IPS-20b (cell line): ENCODE measurements at regions not wholly inside any gene's neighbourhood (a gene's known extent, or its start where the extent isn't known, plus 50 kb on each side); places are given as distances from the start of the nearest gene placed in this dataset.
"Not testable (repeated sequence)": the region's sequence is repeated elsewhere in the genome, so short reads cannot be mapped to it uniquely, and the experiment has no call there.

Experiments used
- H3K27ac ChIP-seq: one replicate; pipeline ENCODE4 v1.5.1; 2013; ENCODE audit warnings: low read length
- H3K27me3 ChIP-seq: 2 replicates; pipeline ENCODE4 v1.6.1; 2013; ENCODE audit warnings: mild to moderate bottlenecking, low read length, inconsistent platforms; ENCODE audit not compliant: insufficient read depth
- H3K36me3 ChIP-seq: 2 replicates; pipeline ENCODE4 v1.6.1; 2013; ENCODE audit warnings: low read depth, mild to moderate bottlenecking, inconsistent platforms, low read length, moderate library complexity; ENCODE audit not compliant: insufficient read depth
- H3K4me1 ChIP-seq: 2 replicates; pipeline ENCODE4 v1.6.1; 2013; ENCODE audit warnings: mild to moderate bottlenecking, control low read depth, inconsistent platforms, low read length, moderate library complexity; ENCODE audit not compliant: insufficient read depth
- H3K4me3 ChIP-seq: 2 replicates; pipeline ENCODE4 v1.5.1; 2013; ENCODE audit warnings: mild to moderate bottlenecking, low read length, inconsistent platforms
- H3K9ac ChIP-seq: 2 replicates; pipeline ENCODE4 v1.6.1; 2013; ENCODE audit warnings: low read depth, mild to moderate bottlenecking, inconsistent platforms, low read length, moderate library complexity
- H3K9me3 ChIP-seq: 2 replicates; pipeline ENCODE4 v1.6.1; 2013; ENCODE audit warnings: mild to moderate bottlenecking, low read depth, low read length, inconsistent platforms; ENCODE audit not compliant: insufficient read depth

DNA sequence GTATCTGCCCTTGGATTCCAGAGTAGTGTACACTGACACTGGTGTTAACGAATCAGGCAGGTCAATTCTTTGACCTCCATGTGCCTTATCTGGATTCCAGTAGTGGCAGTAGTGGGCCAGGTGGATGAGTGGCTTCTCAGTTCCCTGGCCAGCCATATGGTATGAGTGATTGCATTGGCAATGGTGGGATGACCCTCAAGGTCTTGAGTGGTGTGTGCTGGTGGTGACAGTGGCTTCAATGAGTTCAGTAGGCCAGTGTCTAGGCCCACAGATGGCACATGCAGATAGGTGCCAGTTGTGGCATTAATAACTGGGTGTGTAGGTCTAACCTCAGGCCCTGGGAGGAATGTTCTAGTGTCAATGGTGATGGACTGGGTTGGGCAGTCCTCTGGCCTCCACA, 674.1 kb upstream of the NXPH2 start:
- Histone ChIP-seq H3K4me1 (no peaks in the 10 kb centered on the region), H3K27me3 (no peaks in the 10 kb centered on the region), H3K36me3 (no peaks in the 10 kb centered on the region), H3K9ac (no peak overlapping the region), H3K9me3 (no peaks in the 10 kb centered on the region), H3K4me3 (no peak overlapping the region), H3K27ac (no peak overlapping the region)

- Histone ChIP-seq H3K36me3 (no peaks in the 10 kb centered on the region), H3K27me3 (no peaks in the 10 kb centered on the region), H3K27ac (no peak overlapping the region), H3K4me3 (no peak overlapping the region), H3K9ac (no peak overlapping the region), H3K9me3 (no peaks in the 10 kb centered on the region), H3K4me1 (no peaks in the 10 kb centered on the region)
Observed at GRCh38 chr2:139439100-139439499, 658.9 kb upstream of the NXPH2 start.

DNA sequence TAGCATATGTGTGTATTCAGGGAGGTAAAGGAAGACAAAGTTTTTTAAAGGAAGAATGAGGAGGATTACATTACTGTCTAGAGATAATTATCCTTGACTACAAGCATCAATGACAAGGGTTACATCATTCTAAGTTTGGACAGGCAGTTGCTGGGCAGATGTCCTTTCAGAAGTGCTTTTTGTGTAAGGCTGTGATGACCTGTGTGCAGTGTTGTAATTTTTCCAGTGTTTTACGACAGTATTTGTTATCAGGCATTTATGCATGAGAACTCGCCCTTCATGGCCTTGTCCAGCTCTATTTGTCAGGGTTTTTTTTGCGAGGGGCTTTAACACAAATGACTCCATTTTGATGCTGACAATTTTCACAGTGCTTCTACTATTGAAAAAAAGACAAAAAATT, 658.3 kb upstream of the NXPH2 start:
- Histone ChIP-seq H3K36me3 (no peaks in the 10 kb centered on the region), H3K9ac (no peak overlapping the region), H3K4me1 (no peaks in the 10 kb centered on the region), H3K27ac (no peak overlapping the region), H3K27me3 (no peaks in the 10 kb centered on the region), H3K4me3 (no peak overlapping the region), H3K9me3 (no peaks in the 10 kb centered on the region)

GRCh38 chr2:139427164-139427563, 647.0 kb upstream of the NXPH2 start:
- H3K27ac ChIP-seq = no peak overlapping the region

GRCh38 chr2:139424101-139424500, 643.9 kb upstream of the NXPH2 start:
- H3K27ac ChIP-seq = no peak overlapping the region
- H3K4me3 ChIP-seq = no peak overlapping the region
- no peak overlapping the region for H3K9ac ChIP-seq
- no peaks in the 10 kb centered on the region for H3K36me3 ChIP-seq
- no peaks in the 10 kb centered on the region for H3K4me1 ChIP-seq
- no peaks in the 10 kb centered on the region for H3K27me3 ChIP-seq
- no peaks in the 10 kb centered on the region for H3K9me3 ChIP-seq

More at GRCh38 chr2:139427164-139427563, 647.0 kb upstream of the NXPH2 start:
- no peaks in the 10 kb centered on the region for H3K36me3 ChIP-seq
- no peak overlapping the region for H3K9ac ChIP-seq
- no peak overlapping the region for H3K4me3 ChIP-seq
- H3K4me1 ChIP-seq = no peaks in the 10 kb centered on the region
- no peaks in the 10 kb centered on the region for H3K9me3 ChIP-seq
- no peaks in the 10 kb centered on the region for H3K27me3 ChIP-seq

- Histone ChIP-seq H3K36me3 (no peaks in the 10 kb centered on the region), H3K27ac (no peak overlapping the region), H3K9ac (no peak overlapping the region), H3K9me3 (peaks cover 4% of the 10 kb centered on the region; the same call in 1 of the 2 replicates), H3K27me3 (no peaks in the 10 kb centered on the region), H3K4me1 (no peaks in the 10 kb centered on the region), H3K4me3 (no peak overlapping the region)
Observed at GRCh38 chr2:139411236-139411635, 631.0 kb upstream of the NXPH2 start.

DNA sequence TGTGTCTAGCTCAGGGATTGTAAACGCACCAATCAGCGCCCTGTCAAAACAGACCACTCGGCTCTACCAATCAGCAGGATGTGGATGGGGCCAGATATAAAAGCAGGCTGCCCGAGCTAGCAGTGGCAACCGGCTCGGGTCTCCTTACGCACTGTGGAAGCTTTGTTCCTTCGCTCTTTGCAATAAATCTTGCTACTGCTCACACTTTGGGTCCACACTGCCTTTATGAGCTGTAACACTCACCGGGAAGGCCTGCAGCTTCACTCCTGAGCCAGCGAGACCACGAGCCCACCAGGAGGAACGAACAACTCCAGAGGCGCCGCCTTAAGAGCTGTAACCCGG, 630.6 kb upstream of the NXPH2 start:
- H3K4me1 ChIP-seq, H3K27ac ChIP-seq, H3K9ac ChIP-seq, H3K27me3 ChIP-seq, H3K4me3 ChIP-seq, H3K9me3 ChIP-seq, H3K36me3 ChIP-seq: not testable (repeated sequence)

GRCh38 chr2:139410147-139410832, 630.1 kb upstream of the NXPH2 start:
- H3K9ac ChIP-seq, H3K27ac ChIP-seq, H3K9me3 ChIP-seq, H3K27me3 ChIP-seq, H3K4me1 ChIP-seq, H3K4me3 ChIP-seq, H3K36me3 ChIP-seq: not testable (repeated sequence)

DNA sequence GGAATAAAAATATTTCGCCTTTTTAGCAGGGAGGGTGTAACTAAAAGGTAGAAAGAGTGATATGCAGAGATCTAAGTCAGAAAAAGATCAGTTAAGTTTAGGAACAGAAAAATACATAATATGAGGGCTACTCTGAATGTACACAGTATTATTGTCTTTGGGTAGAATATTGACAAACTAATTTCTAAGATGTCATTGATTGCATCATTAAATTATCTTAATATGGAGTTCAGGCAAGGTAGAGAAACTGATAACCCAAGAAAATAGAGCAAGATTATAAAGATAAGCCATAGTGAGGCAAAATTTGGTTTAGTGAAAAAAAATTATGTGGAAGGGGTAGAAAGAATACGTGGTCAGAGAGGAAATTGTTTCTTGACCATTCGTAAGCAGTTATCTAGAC, 629.0 kb upstream of the NXPH2 start:
- no peaks in the 10 kb centered on the region for H3K36me3 ChIP-seq
- no peak overlapping the region for H3K9ac ChIP-seq
- H3K4me1 ChIP-seq = no peaks in the 10 kb centered on the region

DNA sequence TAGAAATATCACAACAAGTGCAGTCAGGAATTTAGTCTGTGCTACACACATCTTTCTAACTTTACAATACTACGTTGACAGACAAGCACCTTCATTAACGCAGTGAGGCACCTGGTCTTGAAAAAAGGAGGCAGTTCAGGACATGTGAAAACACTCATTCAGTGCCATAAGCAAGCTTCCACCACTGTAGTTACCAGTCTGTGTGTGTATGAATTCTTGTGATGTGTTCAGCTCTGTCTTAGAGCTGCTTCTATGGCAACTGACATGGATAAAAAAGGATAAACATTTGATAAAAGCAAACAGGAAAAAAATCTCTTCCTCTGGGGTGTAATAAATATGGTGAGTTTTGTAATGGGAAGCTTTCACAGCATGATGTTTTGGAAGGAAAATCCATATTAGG, 623.8 kb upstream of the NXPH2 start:
- Histone ChIP-seq H3K9ac (no peak overlapping the region), H3K27me3 (no peaks in the 10 kb centered on the region), H3K27ac (no peak overlapping the region), H3K9me3 (no peaks in the 10 kb centered on the region), H3K36me3 (no peaks in the 10 kb centered on the region), H3K4me1 (no peaks in the 10 kb centered on the region), H3K4me3 (no peak overlapping the region)

More for the DNA sequence above, 629.0 kb upstream of the NXPH2 start:
- H3K27me3 ChIP-seq = no peaks in the 10 kb centered on the region
- no peaks in the 10 kb centered on the region for H3K9me3 ChIP-seq
- no peak overlapping the region for H3K4me3 ChIP-seq
- no peak overlapping the region for H3K27ac ChIP-seq

DNA sequence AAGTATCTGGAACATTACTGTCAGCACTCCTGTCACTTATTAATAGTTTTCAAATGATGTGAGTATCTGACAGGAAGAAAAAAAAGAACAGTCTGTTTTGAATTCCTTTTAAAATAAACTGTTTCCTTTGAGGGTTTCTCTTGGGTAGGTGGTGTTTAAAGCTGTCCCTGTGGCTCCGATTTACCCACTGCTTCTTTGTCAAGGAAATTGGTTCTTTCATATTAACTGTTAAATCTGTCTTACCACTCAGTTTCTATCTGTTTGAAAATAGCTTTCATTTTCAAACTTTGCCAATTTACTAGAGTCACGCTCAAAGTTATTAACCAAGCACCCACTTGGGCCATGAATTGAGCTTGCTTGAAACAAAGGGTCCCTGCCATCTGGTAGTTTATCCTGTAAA, 614.6 kb upstream of the NXPH2 start:
- no peaks in the 10 kb centered on the region for H3K36me3 ChIP-seq
- no peak overlapping the region for H3K4me3 ChIP-seq
- H3K4me1 ChIP-seq = no peaks in the 10 kb centered on the region
- H3K9me3 ChIP-seq = no peaks in the 10 kb centered on the region
- H3K27ac ChIP-seq = no peak overlapping the region
- H3K9ac ChIP-seq = no peak overlapping the region
- no peaks in the 10 kb centered on the region for H3K27me3 ChIP-seq

GRCh38 chr2:139389391-139389790, 609.2 kb upstream of the NXPH2 start:
- H3K4me1 ChIP-seq = no peaks in the 10 kb centered on the region
- H3K27me3 ChIP-seq = no peaks in the 10 kb centered on the region
- no peak overlapping the region for H3K27ac ChIP-seq
- H3K9ac ChIP-seq = no peak overlapping the region
- H3K36me3 ChIP-seq = no peaks in the 10 kb centered on the region
- no peak overlapping the region for H3K4me3 ChIP-seq
- H3K9me3 ChIP-seq = no peaks in the 10 kb centered on the region
